ENCODE measurements at regions not wholly inside any gene's neighbourhood (a gene's known extent, or its start where the extent isn't known, plus 50 kb on each side); places are given as distances from the start of the nearest gene placed in this dataset.

- H3K36me3 Mint-ChIP-seq (ENCODE audit: insufficient read depth in 1 of 3, low read depth in 3 of 3), result no peaks in the 10 kb centered on the region
- TF ChIP-seq, protein P1, sequence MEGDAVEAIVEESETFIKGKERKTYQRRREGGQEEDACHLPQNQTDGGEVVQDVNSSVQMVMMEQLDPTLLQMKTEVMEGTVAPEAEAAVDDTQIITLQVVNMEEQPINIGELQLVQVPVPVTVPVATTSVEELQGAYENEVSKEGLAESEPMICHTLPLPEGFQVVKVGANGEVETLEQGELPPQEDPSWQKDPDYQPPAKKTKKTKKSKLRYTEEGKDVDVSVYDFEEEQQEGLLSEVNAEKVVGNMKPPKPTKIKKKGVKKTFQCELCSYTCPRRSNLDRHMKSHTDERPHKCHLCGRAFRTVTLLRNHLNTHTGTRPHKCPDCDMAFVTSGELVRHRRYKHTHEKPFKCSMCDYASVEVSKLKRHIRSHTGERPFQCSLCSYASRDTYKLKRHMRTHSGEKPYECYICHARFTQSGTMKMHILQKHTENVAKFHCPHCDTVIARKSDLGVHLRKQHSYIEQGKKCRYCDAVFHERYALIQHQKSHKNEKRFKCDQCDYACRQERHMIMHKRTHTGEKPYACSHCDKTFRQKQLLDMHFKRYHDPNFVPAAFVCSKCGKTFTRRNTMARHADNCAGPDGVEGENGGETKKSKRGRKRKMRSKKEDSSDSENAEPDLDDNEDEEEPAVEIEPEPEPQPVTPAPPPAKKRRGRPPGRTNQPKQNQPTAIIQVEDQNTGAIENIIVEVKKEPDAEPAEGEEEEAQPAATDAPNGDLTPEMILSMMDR (conservative IDR thresholded peaks at IDR 0.05), result no peak
Observed at GRCh38 chr3:44020143-44020542, 221.5 kb upstream of the TOPAZ1 start.

More at GRCh38 chr3:44020143-44020542, 221.5 kb upstream of the TOPAZ1 start:
- no CpG with 5 or more reads among the region's 1 CpG for WGBS (ENCODE audit: extremely low coverage, insufficient read length, low lambda C conversion rate)
- Histone ChIP-seq H2BK5ac (ENCODE audit: insufficient read length, low read length) (no peak overlapping the region), H2BK120ac (ENCODE audit: low read depth, low read length, poor library complexity, severe bottlenecking) (no peak overlapping the region), H4K20me1 (ENCODE audit: control insufficient read depth, insufficient read depth, insufficient read length) (no peaks in the 10 kb centered on the region), H3K14ac (ENCODE audit: insufficient read depth, low read length) (no peak overlapping the region), H3K18ac (ENCODE audit: insufficient read length, low read depth, low read length) (no peak overlapping the region), H3K79me1 (ENCODE audit: insufficient read depth, low read depth, low read length, poor library complexity, severe bottlenecking) (no peaks in the 10 kb centered on the region), H3K27ac (ENCODE audit: insufficient read length, low read depth, low read length) (no peak overlapping the region), H3K23ac (ENCODE audit: insufficient read length, low read depth, low read length) (no peak overlapping the region), H2BK12ac (ENCODE audit: insufficient read length, low read depth, low read length) (no peak overlapping the region), H2AFZ (ENCODE audit: low read length) (no peak overlapping the region), H3K4me1 (ENCODE audit: insufficient read depth, low read length) (peaks cover 13% of the 10 kb centered on the region; the same call in 1 of the 2 replicates), H2BK20ac (ENCODE audit: low read depth, low read length, poor library complexity, severe bottlenecking) (no peak overlapping the region), H3K9me3 (ENCODE audit: control insufficient read depth, low read depth, low read length) (no peaks in the 10 kb centered on the region), H3K27me3 (ENCODE audit: insufficient read depth, low read length) (peaks cover 5% of the 10 kb centered on the region; the same call in 1 of the 2 replicates), H3K56ac (ENCODE audit: insufficient read length, low read depth, low read length) (no peak overlapping the region), H4K8ac (replicated peaks; ENCODE audit: insufficient read length, low read depth, low read length) (no peak overlapping the region), H4K5ac (ENCODE audit: insufficient read length, low read depth, low read length) (no peak overlapping the region), H2AK5ac (ENCODE audit: insufficient read length, low read length) (no peak overlapping the region), H3K79me2 (ENCODE audit: insufficient read depth, low read length) (no peaks in the 10 kb centered on the region), H2BK15ac (ENCODE audit: low read depth, low read length) (no peak overlapping the region), H4K91ac (ENCODE audit: insufficient read length, low read depth, low read length) (no peak overlapping the region), H3K23me2 (ENCODE audit: insufficient read length, low read depth, low read length, poor library complexity, severe bottlenecking) (peaks cover 12% of the 10 kb centered on the region), H3K9ac (ENCODE audit: extremely low read depth, insufficient read length, low read length) (no peak overlapping the region), H3K4me2 (ENCODE audit: insufficient read depth, insufficient read length, low read length) (no peak overlapping the region), H3K4ac (ENCODE audit: low read depth, low read length) (no peak overlapping the region), H3T11ph (ENCODE audit: low read length) (no peak overlapping the region)
- H3K27ac Mint-ChIP-seq, result peak overlapping the region in 1 of 3 experiments; percentile 96; a peak in 2 of 7 replicates
- H3K4me1 Mint-ChIP-seq, result peaks cover 27 to 46% of the 10 kb centered on the region in 2 experiments
- peaks cover 48% of the 10 kb centered on the region for H3K27me3 Mint-ChIP-seq (ENCODE audit: low read depth)
- no peaks in the 10 kb centered on the region for H3K9me3 Mint-ChIP-seq
- DNase-seq, result no peak
- no peak overlapping the region for H3K4me3 Mint-ChIP-seq

All from H9 (cell line).